Skeletal muscle cell (primary cell): ENCODE measurements at regions not wholly inside any gene's neighbourhood (a gene's known extent, or its start where the extent isn't known, plus 50 kb on each side); places are given as distances from the start of the nearest gene placed in this dataset.

Experiments
- DNase-seq: peaks from one replicate; pipeline ENCODE4 v3.0.0-alpha.2; 2010; ENCODE audit warnings: low read depth
- H3K4me3 ChIP-seq: 2 replicates; pipeline ENCODE4 v1.5.1; 2011; ENCODE audit warnings: low read depth, mild to moderate bottlenecking, control low read depth, low read length, moderate library complexity

- peak; percentile 38 for DNase-seq
- H3K4me3 ChIP-seq, result no peak overlapping the region
Measured at GRCh38 chr6:4403828-4404227, 268.5 kb upstream of the ECI2 start.

GRCh38 chr6:4403023-4403752 lies 267.8 kb upstream of the ECI2 start:
- no peak overlapping the region for H3K4me3 ChIP-seq
- no peak for DNase-seq

GRCh38 chr6:4402477-4402976 lies 267.2 kb upstream of the ECI2 start:
- peak; percentile 64 for DNase-seq
- no peak overlapping the region for H3K4me3 ChIP-seq

GRCh38 chr6:4401408-4402368 lies 266.3 kb upstream of the ECI2 start:
- no peak overlapping the region for H3K4me3 ChIP-seq
- no peak for DNase-seq

GRCh38 chr6:4399656-4400055 lies 264.3 kb upstream of the ECI2 start:
- DNase-seq, result no peak
- no peak overlapping the region for H3K4me3 ChIP-seq

- DNase-seq, result no peak
- H3K4me3 ChIP-seq, result no peak overlapping the region
Measured at GRCh38 chr6:4398791-4399190, 263.4 kb upstream of the ECI2 start.

GRCh38 chr6:4397307-4397706 lies 261.9 kb upstream of the ECI2 start:
- peak; percentile 64 for DNase-seq
- no peak overlapping the region for H3K4me3 ChIP-seq

- no peak for DNase-seq
- H3K4me3 ChIP-seq, result no peak overlapping the region
Measured at GRCh38 chr6:4396044-4396443, 260.7 kb upstream of the ECI2 start.

GRCh38 chr6:4395386-4395785 lies 260.0 kb upstream of the ECI2 start:
- H3K4me3 ChIP-seq, result no peak overlapping the region
- no peak for DNase-seq

GRCh38 chr6:4394786-4395185 lies 259.4 kb upstream of the ECI2 start:
- H3K4me3 ChIP-seq, result no peak overlapping the region
- DNase-seq, result no peak

- DNase-seq, result no peak
- H3K4me3 ChIP-seq, result no peak overlapping the region
Measured at GRCh38 chr6:4388675-4389074, 253.3 kb upstream of the ECI2 start.

- DNase-seq, result no peak
- H3K4me3 ChIP-seq, result no peak overlapping the region
Measured at GRCh38 chr6:4384656-4385055, 249.3 kb upstream of the ECI2 start.

GRCh38 chr6:4383910-4384638 lies 248.7 kb upstream of the ECI2 start:
- DNase-seq, result no peak
- H3K4me3 ChIP-seq, result no peak overlapping the region

- no peak for DNase-seq
Measured at GRCh38 chr6:4382362-4382853, 247.0 kb upstream of the ECI2 start.

GRCh38 chr6:4381381-4381780 lies 246.0 kb upstream of the ECI2 start:
- no peak overlapping the region for H3K4me3 ChIP-seq
- peak; percentile 49 for DNase-seq

More at GRCh38 chr6:4382362-4382853, 247.0 kb upstream of the ECI2 start:
- H3K4me3 ChIP-seq, result no peak overlapping the region

- DNase-seq, result no peak
- H3K4me3 ChIP-seq, result no peak overlapping the region
Measured at GRCh38 chr6:4380881-4381281, 245.5 kb upstream of the ECI2 start.

GRCh38 chr6:4379958-4380357 lies 244.6 kb upstream of the ECI2 start:
- no peak for DNase-seq
- no peak overlapping the region for H3K4me3 ChIP-seq

GRCh38 chr6:4378319-4378996 lies 243.1 kb upstream of the ECI2 start:
- no peak for DNase-seq
- H3K4me3 ChIP-seq, result no peak overlapping the region

- no peak overlapping the region for H3K4me3 ChIP-seq
- DNase-seq, result no peak
Measured at GRCh38 chr6:4377603-4378002, 242.2 kb upstream of the ECI2 start.
